ENCODE measurements at regions not wholly inside any gene's neighbourhood (a gene's known extent, or its start where the extent isn't known, plus 50 kb on each side); places are given as distances from the start of the nearest gene placed in this dataset.

- no peak for DNase-seq (ENCODE audit: low spot score)
Observed at GRCh38 chr9:89863141-89863540, 258.3 kb downstream of the GADD45G start.

DNA sequence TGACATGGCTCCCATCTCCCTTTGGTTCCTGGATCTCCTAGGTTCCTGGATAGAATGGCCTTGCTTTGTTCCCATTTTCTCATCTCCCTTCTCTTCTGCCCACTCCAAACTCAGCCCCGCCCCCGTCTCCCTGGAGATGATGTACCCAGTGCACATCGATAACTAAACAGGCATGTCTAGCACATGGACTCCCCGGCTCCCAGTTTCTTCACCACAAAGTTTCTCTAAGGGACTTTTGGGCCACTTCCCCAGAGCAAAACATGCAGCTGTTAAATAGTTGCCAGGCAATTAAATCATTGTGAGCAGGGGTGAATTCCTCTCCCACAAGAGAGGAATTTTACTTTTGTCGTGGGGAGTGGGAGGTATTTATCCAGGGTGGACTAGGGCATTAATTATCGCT lies 259.0 kb downstream of the GADD45G start:
- no peak for DNase-seq (ENCODE audit: low spot score)

GRCh38 chr9:89864257-89864656 lies 259.4 kb downstream of the GADD45G start:
- no peak for DNase-seq (ENCODE audit: low spot score)

DNA sequence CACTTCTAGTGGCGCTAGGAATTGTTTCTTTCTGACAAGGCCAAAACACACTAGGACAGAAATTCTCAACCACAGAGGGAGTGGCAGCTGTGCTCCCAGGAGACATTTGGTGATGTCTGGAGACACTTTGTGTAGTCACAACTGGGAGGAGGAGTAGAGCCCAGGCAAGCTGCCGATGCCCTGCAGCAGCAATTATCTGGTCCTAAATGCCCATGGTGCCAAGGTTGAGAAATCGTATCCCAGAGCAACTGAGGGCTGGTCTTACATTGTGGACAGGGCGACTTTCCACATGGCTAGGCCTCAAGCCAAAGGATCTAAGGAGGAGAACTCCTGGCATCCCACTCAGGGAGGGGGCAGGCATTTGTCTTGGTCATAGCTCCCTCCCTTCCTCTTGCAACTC lies 259.9 kb downstream of the GADD45G start:
- DNase-seq (ENCODE audit: low spot score), result no peak

DNA sequence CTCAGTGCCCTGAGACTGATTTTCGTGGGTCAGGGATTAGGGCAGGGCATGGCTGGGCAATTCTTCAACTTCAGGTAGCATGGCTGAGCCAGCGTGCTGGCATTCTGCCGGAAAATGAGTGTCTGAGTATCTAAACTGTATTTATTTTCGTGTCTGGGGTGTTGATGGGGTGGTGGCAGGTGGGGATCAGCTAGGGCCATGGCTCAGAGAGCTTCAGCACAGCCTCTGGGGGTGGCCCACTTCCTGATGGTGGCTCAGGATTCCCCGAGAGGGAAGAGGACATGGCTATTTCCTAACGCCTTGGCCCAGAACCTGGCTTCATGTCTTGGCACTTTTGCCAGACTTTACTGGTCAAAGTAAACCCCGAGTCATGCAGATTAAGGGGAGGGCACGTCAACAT lies 260.5 kb downstream of the GADD45G start:
- DNase-seq (ENCODE audit: low spot score), result no peak

GRCh38 chr9:89865981-89866380 lies 261.2 kb downstream of the GADD45G start:
- no peak for DNase-seq (ENCODE audit: low spot score)

DNA sequence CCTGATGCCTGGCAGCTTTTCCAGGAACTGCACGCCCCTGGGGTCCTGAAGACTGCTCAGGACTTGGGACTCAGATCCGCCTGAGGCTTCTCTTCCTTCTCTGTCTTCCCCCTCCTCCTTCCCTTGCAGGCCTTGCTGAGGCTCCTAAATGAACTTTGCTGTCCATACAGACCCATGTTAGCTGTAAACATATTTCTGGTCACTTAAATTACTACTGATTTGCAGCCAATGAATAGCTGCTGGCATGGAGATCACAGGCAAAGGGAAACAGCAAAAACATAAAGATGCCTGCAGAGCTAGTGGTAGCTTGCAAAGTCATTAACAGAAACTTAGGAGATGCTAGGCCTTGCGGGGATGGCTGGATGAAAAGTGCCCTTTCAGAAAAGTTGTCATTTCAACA lies 261.9 kb downstream of the GADD45G start:
- DNase-seq (ENCODE audit: low spot score), result no peak

GRCh38 chr9:89868100-89868499 lies 263.3 kb downstream of the GADD45G start:
- no peak for DNase-seq (ENCODE audit: low spot score)

- no peak for DNase-seq (ENCODE audit: low spot score)
Observed at GRCh38 chr9:89869793-89870580, 265.2 kb downstream of the GADD45G start.

GRCh38 chr9:89871871-89872331 lies 267.1 kb downstream of the GADD45G start:
- DNase-seq (ENCODE audit: low spot score), result no peak

DNA sequence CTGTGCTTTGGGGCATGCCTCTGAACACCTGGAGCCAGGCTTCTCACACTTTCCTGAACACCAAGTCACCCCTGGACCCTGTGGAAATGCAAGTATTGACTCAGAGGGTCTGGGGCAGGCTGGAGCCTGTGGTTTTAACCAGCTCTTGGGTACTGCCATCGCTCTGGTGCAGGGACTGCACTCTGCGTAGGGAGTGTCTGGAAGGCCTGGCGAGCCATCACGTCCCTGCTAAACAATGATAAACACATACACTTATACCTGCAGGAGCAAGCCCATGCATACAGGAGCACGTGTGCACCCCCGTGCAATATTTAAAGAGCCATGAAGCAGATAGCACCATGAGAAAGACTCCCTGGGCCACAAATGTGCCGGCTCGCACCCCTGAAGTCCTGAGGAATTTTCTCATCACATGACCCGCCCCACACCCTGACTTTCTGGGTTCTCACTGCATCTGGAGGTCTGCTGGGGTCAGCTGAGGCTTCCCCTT lies 267.7 kb downstream of the GADD45G start:
- DNase-seq (ENCODE audit: low spot score), result no peak

- DNase-seq (ENCODE audit: low spot score), result no peak
Observed at GRCh38 chr9:89872913-89873707, 268.3 kb downstream of the GADD45G start.

DNA sequence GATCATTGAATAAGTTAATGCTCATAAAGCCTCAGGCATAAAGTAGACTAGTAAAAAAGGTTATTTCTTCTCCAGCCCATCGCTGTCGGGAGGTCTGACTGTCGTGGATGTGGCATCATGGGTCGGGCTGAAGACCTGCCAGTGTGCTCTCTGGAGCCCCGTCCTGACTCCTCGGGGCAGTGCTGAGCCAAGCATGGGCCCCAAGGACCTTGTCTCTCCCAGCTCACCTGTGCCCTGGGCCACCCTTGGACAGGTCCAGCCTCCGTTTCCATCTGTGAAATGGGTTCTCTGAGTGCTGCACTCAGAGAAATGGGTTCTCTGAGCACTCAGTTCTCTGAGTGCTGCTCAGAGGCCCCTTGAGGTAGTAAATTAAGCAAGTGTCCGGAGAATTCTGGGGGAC lies 269.0 kb downstream of the GADD45G start:
- DNase-seq (ENCODE audit: low spot score), result no peak

DNA sequence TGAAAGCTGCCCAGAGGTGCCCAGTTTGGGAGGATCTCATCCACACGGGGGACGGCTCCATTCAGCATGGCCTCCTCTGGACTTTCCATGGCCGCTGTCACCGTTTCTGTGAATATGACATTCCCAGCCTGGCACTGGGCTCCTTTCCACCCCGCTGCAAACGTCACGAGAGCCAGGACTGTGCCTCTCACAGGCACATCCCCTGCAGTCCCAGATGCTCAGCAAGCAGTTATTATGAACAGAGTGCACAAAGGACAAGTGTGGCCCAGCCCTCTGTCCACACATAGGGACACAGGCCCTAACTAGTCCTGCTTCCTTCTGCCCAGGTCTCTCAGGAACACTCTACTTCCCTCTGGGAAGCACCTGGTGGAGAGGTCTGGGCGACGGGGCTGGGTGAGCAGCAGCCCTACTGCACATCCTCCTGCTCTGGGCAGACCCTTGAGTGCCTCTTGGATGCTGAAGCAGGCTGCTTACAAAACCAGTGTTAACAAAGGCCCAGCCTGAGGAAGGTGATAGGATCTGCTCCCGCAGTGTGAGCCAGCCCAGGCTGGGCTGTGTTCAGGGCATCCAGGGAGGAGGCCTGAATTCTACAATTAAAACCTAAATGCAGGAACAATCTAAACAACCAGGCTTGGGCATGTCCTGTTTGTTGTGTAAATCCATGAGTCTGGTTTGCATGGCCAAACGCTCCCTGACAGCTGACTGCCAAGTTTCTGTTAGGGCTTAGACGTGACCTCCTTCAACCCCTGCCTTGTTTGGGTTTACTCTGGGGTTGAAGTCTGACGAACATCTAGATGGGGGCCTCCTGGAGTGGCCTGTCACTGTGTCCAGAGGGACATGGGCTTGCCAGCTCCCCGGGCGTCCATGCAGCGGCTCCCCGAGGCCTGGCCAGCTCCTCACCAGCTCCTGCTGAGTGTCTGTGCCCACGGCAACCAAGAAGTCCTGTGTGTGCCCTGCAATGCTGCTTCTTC lies 269.8 kb downstream of the GADD45G start:
- no peak for DNase-seq (ENCODE audit: low spot score)

- DNase-seq (ENCODE audit: low spot score), result no peak
Observed at GRCh38 chr9:89877051-89878002, 272.5 kb downstream of the GADD45G start.

DNA sequence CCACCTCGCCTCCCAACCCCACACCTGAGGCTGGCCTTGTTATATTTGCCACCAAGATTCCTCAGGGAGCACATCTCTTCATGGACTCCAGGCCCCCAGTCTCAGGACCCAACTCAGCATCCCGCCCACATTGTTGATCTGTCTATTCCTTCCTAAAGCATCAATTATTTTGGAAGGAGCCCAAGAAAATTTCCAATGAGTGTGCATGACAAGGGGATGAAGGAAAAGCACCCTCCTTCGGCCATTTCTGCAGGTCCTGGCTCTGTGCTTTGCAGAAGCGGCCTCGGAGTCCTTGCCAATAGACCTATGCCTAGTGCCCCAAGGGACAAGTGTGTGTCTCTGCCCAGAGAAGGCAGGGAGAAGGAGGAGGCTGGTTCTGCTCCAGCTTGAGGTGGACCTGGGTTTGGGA lies 273.2 kb downstream of the GADD45G start:
- DNase-seq (ENCODE audit: low spot score), result no peak

GRCh38 chr9:89878687-89879086 lies 273.9 kb downstream of the GADD45G start:
- DNase-seq (ENCODE audit: low spot score), result no peak

GRCh38 chr9:89879276-89879675 lies 274.5 kb downstream of the GADD45G start:
- DNase-seq (ENCODE audit: low spot score), result no peak

DNA sequence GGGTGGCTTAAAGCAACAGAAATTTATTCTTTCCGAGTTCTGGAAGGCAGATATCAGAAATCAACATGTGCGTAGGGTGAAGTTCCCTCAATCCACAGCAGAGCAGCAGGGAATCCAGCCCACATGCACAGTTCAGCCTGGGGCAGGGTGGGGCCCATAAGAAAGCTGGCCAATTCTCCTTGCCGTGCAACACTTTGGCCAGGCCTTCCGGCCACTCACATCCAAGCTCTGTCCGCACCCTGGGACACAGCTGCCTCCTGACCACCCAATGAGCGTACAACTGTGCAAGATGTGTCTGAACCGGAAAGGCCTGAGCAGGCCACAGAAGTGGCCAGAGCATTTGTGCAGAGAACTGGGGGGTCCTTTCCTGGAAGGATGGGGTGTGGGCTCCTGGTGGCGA lies 274.9 kb downstream of the GADD45G start:
- DNase-seq (ENCODE audit: low spot score), result no peak

DNA sequence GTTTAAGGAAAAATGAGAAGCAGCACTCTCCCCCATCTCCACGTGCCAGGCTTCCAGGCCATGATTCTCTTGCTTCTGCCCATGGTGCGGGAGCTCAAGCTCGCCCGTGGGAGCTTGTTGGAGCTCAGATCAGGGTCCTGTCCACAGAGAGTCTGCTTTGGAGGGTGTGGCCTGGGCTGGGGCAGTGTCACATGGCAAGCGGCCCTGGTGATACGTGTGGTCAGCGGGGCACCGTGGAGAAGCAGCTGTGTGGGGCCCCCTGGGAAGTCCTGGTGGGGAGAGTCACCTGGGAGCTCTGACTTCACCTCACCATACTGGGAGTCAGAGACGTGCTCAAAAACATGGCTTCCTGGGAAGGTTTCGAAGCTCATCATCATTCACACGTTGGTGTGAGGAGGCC lies 275.3 kb downstream of the GADD45G start:
- DNase-seq (ENCODE audit: low spot score), result no peak

DNA sequence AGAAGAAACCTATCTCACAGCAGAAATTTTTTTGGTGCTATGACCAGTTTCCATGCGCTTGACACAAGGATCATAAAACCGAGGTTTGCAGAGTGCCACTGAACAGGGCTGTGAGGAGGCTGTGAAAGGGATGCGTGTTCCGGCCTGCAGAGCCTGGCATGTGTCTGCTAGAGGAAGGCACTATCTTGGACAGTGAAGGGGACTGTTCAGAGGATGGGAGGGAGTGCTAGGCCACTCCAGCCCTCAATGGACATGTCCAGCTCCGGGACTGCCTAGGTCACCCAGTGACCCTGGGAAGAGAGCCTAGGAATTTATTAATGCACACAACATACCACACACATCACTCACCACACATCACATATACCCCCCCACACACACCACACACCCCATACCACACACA lies 275.9 kb downstream of the GADD45G start:
- DNase-seq (ENCODE audit: low spot score), result no peak

Data from hematopoietic multipotent progenitor cell treated with erythropoietin and hydrocortisone succinate and interleukin-3 and kit ligand, for 15 days (in vitro differentiated cells).